ENCODE measurements at regions not wholly inside any gene's neighbourhood (a gene's known extent, or its start where the extent isn't known, plus 50 kb on each side); places are given as distances from the start of the nearest gene placed in this dataset.
A peak's percentile ranks its signal among the peaks of the same experiment; 100 is the strongest.
"Not testable (repeated sequence)": the region's sequence is repeated elsewhere in the genome, so short reads cannot be mapped to it uniquely, and the experiment has no call there.

GRCh38 chr11:33553486-33553885 is 147.1 kb downstream of the C11orf91 start:
- no peak for DNase-seq

GRCh38 chr11:33552756-33553155 is 147.9 kb downstream of the C11orf91 start:
- no peak for DNase-seq

GRCh38 chr11:33551051-33551450 is 149.6 kb downstream of the C11orf91 start:
- no peak for DNase-seq

- DNase-seq: no peak
Observed at GRCh38 chr11:33549483-33549882, 151.1 kb downstream of the C11orf91 start.

GRCh38 chr11:33545931-33546330 is 154.7 kb downstream of the C11orf91 start:
- no peak for DNase-seq

- no peak for DNase-seq
Observed at GRCh38 chr11:33544593-33545373, 155.8 kb downstream of the C11orf91 start.

- no peak for DNase-seq
Observed at GRCh38 chr11:33543823-33544222, 156.8 kb downstream of the C11orf91 start.

GRCh38 chr11:33542921-33543320 is 157.7 kb downstream of the C11orf91 start:
- DNase-seq: peak; percentile 19 to 61 (median 59)

GRCh38 chr11:33540946-33541915 is 159.4 kb downstream of the C11orf91 start:
- no peak for DNase-seq

GRCh38 chr11:33540427-33540826 is 160.2 kb downstream of the C11orf91 start:
- DNase-seq: no peak

GRCh38 chr11:33539751-33540150 is 160.9 kb downstream of the C11orf91 start:
- no peak for DNase-seq

- DNase-seq: no peak
Observed at GRCh38 chr11:33538726-33539125, 161.9 kb downstream of the C11orf91 start.

GRCh38 chr11:33536178-33536577 is 164.4 kb downstream of the C11orf91 start:
- DNase-seq: no peak

- no peak for DNase-seq
Observed at GRCh38 chr11:33534575-33534974, 166.1 kb downstream of the C11orf91 start.

GRCh38 chr11:33533386-33534052 is 167.1 kb downstream of the C11orf91 start:
- no peak for DNase-seq

- peak in 2 of 3 experiments; percentile 18 to 54 for DNase-seq
Observed at GRCh38 chr11:33532720-33533385, 167.8 kb downstream of the C11orf91 start.

- DNase-seq: no peak
Observed at GRCh38 chr11:33532257-33532656, 168.4 kb downstream of the C11orf91 start.

GRCh38 chr11:33531743-33532181 is 168.9 kb downstream of the C11orf91 start:
- no peak for DNase-seq

GRCh38 chr11:33530815-33531214 is 169.8 kb downstream of the C11orf91 start:
- no peak for DNase-seq

GRCh38 chr11:33529461-33529860 is 171.2 kb downstream of the C11orf91 start:
- no peak for DNase-seq

GRCh38 chr11:33527738-33528137 is 172.9 kb downstream of the C11orf91 start:
- not testable (repeated sequence) for DNase-seq

GRCh38 chr11:33525789-33526188 is 174.8 kb downstream of the C11orf91 start:
- DNase-seq: no peak

- no peak for DNase-seq
Observed at GRCh38 chr11:33521384-33521783, 179.2 kb downstream of the C11orf91 start.
